ENCODE measurements at regions not wholly inside any gene's neighbourhood (a gene's known extent, or its start where the extent isn't known, plus 50 kb on each side); places are given as distances from the start of the nearest gene placed in this dataset.

GRCh38 chr22:48560836-48561235 is 1266.8 kb downstream of the BRD1 start:
- DNase-seq (ENCODE audit: low spot score), result no peak

GRCh38 chr22:48560389-48560751 is 1267.3 kb downstream of the BRD1 start:
- DNase-seq (ENCODE audit: low spot score), result no peak

- DNase-seq (ENCODE audit: low spot score), result no peak
Observed at GRCh38 chr22:48559647-48560388, 1267.9 kb downstream of the BRD1 start.

GRCh38 chr22:48558606-48559402 is 1268.9 kb downstream of the BRD1 start:
- DNase-seq (ENCODE audit: low spot score), result no peak

- DNase-seq (ENCODE audit: low spot score), result no peak
Observed at GRCh38 chr22:48558016-48558415, 1269.7 kb downstream of the BRD1 start.

- no peak for DNase-seq (ENCODE audit: low spot score)
Observed at GRCh38 chr22:48557473-48557872, 1270.2 kb downstream of the BRD1 start.

- DNase-seq (ENCODE audit: low spot score), result no peak
Observed at GRCh38 chr22:48556751-48557150, 1270.9 kb downstream of the BRD1 start.

GRCh38 chr22:48556222-48556621 is 1271.5 kb downstream of the BRD1 start:
- DNase-seq (ENCODE audit: low spot score), result no peak

- no peak for DNase-seq (ENCODE audit: low spot score)
Observed at GRCh38 chr22:48555606-48556005, 1272.1 kb downstream of the BRD1 start.

GRCh38 chr22:48554893-48555572 is 1272.6 kb downstream of the BRD1 start:
- DNase-seq (ENCODE audit: low spot score), result no peak

GRCh38 chr22:48553694-48554308 is 1273.9 kb downstream of the BRD1 start:
- DNase-seq (ENCODE audit: low spot score), result no peak

- no peak for DNase-seq (ENCODE audit: low spot score)
Observed at GRCh38 chr22:48553119-48553518, 1274.6 kb downstream of the BRD1 start.

GRCh38 chr22:48551716-48552268 is 1275.9 kb downstream of the BRD1 start:
- DNase-seq (ENCODE audit: low spot score), result no peak

GRCh38 chr22:48551061-48551460 is 1276.6 kb downstream of the BRD1 start:
- DNase-seq (ENCODE audit: low spot score), result no peak

- no peak for DNase-seq (ENCODE audit: low spot score)
Observed at GRCh38 chr22:48548391-48548790, 1279.3 kb downstream of the BRD1 start.

GRCh38 chr22:48547971-48548370 is 1279.7 kb downstream of the BRD1 start:
- DNase-seq (ENCODE audit: low spot score), result no peak

- no peak for DNase-seq (ENCODE audit: low spot score)
Observed at GRCh38 chr22:48546653-48547424, 1280.8 kb downstream of the BRD1 start.

GRCh38 chr22:48545987-48546386 is 1281.7 kb downstream of the BRD1 start:
- no peak for DNase-seq (ENCODE audit: low spot score)

GRCh38 chr22:48541401-48542098 is 1286.1 kb downstream of the BRD1 start:
- DNase-seq (ENCODE audit: low spot score), result no peak

- no peak for DNase-seq (ENCODE audit: low spot score)
Observed at GRCh38 chr22:48539261-48539660, 1288.4 kb downstream of the BRD1 start.

Measured in AG08395 (cell line).